Nephron progenitor cell (in vitro differentiated cells): ENCODE measurements at regions not wholly inside any gene's neighbourhood (a gene's known extent, or its start where the extent isn't known, plus 50 kb on each side); places are given as distances from the start of the nearest gene placed in this dataset.
A peak's percentile ranks its signal among the peaks of the same experiment; 100 is the strongest.

Experiments used
- DNase-seq: peaks from one replicate; pipeline ENCODE4 v3.0.0; 2021
- H3K27ac Mint-ChIP-seq: 2 replicates; pipeline ENCODE4 v1.8.0; 2021; ENCODE audit warnings: mild to moderate bottlenecking, moderate library complexity, mixed read lengths
- H3K27me3 Mint-ChIP-seq: 2 replicates; pipeline ENCODE4 v1.8.0; 2021; ENCODE audit warnings: mild to moderate bottlenecking, low read depth, mixed read lengths; ENCODE audit not compliant: poor library complexity
- H3K36me3 Mint-ChIP-seq: 2 replicates; pipeline ENCODE4 v1.8.0; 2021; ENCODE audit warnings: low read depth, mixed read lengths
- H3K4me1 Mint-ChIP-seq: 2 replicates; pipeline ENCODE4 v1.8.0; 2021; ENCODE audit warnings: mixed read lengths
- H3K4me3 Mint-ChIP-seq: 2 replicates; pipeline ENCODE4 v1.8.0; 2021; ENCODE audit warnings: mild to moderate bottlenecking, moderate library complexity, mixed read lengths
- H3K9me3 Mint-ChIP-seq: 2 replicates; pipeline ENCODE4 v1.8.0; 2021; ENCODE audit warnings: mild to moderate bottlenecking, moderate library complexity, mixed read lengths
- TF ChIP-seq, protein P1 (sequence below): fragments of 200-600 bp; sonication (generic); IDR thresholded peaks from 2 replicates; pipeline ENCODE4 v1.5.0; 2021; ENCODE audit warnings: antibody characterized with exemption

DNA sequence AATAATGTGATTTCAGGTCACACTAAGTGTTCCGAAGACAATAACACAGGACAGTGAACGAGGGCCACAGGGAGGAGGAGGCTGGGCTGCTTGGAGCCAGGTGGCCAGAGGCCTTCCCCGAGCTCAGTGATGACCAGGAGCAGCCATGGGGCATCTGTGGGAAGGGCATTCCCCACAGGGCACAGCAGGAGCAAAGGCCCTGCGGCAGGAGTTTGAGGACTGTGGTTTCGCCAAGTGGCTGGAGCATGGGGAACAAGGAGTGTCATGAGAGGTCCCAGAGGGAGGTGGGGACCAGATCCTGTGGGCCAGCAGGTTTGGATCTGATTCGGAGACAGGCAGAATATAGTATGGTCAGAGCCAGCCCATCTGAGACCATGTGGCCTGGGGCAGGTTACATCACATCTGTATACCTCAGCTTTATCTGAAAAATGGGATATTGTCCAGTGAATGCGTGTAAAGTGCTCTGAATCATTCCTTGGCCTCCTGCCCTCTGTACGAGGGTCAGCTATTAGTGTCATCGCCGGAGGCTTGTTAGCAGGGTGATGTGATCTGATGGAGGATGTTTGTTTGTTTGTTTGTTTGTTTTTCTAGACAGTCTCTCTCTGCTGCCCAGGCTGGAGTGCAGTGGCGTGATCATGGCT lies 176.8 kb downstream of the KATNIP start:
- Mint-ChIP-seq H3K9me3 (no peaks in the 10 kb centered on the region), H3K4me1 (peaks cover 31% of the 10 kb centered on the region), H3K4me3 (no peak overlapping the region), H3K36me3 (peaks cover 62% of the 10 kb centered on the region), H3K27me3 (peaks cover 4% of the 10 kb centered on the region), H3K27ac (no peak overlapping the region)
- TF ChIP-seq, protein P1, sequence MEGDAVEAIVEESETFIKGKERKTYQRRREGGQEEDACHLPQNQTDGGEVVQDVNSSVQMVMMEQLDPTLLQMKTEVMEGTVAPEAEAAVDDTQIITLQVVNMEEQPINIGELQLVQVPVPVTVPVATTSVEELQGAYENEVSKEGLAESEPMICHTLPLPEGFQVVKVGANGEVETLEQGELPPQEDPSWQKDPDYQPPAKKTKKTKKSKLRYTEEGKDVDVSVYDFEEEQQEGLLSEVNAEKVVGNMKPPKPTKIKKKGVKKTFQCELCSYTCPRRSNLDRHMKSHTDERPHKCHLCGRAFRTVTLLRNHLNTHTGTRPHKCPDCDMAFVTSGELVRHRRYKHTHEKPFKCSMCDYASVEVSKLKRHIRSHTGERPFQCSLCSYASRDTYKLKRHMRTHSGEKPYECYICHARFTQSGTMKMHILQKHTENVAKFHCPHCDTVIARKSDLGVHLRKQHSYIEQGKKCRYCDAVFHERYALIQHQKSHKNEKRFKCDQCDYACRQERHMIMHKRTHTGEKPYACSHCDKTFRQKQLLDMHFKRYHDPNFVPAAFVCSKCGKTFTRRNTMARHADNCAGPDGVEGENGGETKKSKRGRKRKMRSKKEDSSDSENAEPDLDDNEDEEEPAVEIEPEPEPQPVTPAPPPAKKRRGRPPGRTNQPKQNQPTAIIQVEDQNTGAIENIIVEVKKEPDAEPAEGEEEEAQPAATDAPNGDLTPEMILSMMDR, result no peak
- DNase-seq, result no peak

GRCh38 chr16:27727941-27728340 lies 178.0 kb downstream of the KATNIP start:
- no peak for DNase-seq
- Mint-ChIP-seq H3K27ac (no peak overlapping the region), H3K4me1 (peaks cover 31% of the 10 kb centered on the region), H3K9me3 (no peaks in the 10 kb centered on the region), H3K36me3 (peaks cover 51% of the 10 kb centered on the region), H3K4me3 (no peak overlapping the region), H3K27me3 (peaks cover 4% of the 10 kb centered on the region)
- TF ChIP-seq, protein P1, result no peak

DNA sequence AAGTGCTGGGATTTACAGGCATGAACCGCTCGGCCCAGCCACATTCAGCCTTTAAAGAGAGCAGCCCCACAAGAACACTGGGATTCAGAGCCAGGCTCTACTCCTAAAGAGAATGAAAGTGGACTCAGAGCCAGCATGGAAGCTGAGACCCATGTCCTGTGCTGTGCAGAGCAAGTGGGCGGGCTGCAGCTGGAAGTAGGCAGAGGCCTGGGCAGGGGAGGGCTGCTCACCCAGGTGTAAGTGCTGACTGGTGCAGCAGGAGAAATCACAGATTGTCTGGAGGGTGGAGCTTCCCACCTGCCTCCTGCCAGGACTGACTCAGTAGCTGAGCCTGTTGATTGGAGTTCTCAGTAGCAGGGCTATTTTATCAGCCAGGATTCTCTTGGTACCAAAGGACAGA lies 178.7 kb downstream of the KATNIP start:
- no peaks in the 10 kb centered on the region for H3K9me3 Mint-ChIP-seq
- H3K4me3 Mint-ChIP-seq, result no peak overlapping the region
- no peak for DNase-seq
- H3K36me3 Mint-ChIP-seq, result peaks cover 51% of the 10 kb centered on the region
- H3K27ac Mint-ChIP-seq, result no peak overlapping the region
- H3K4me1 Mint-ChIP-seq, result peaks cover 32% of the 10 kb centered on the region
- peaks cover 4% of the 10 kb centered on the region for H3K27me3 Mint-ChIP-seq
- TF ChIP-seq, protein P1, result no peak

DNA sequence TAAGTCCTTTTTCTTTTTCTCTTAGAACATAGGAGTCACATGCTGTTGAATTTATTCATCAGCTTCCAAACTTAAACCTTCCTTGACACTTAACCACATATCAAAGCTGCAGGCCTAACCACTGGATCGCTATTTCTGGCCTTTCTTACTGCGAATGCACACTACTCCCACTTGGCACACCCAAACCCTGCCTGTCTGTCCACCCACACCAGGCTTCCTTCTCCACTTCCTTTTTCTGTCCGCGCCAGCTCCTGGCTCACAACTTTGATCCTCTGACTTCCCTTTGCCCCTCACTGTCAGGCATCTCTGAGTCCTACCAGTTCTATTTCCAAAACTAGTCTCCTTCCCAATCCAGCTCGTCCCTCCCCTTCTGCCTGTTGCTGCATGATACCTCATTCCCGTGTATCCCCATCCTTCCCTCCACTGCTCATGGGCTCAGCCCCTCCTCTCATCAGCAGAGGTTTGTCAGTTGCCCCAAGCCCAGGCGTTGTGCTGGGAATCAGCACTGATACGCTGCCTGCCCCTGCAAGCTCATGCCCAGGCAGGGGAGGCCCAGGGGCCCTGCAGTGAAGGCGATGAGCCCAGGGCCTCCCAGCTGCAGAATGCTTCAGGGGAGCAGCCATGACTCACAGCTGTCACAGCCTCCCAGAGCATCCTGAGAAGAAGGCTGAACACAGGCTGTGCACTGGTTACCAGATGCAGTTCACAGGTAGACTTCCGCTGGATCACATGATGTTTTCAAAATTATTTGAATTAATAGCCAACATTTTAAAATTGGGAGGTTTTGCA lies 179.8 kb downstream of the KATNIP start:
- Mint-ChIP-seq H3K9me3 (no peaks in the 10 kb centered on the region), H3K27ac (no peak overlapping the region), H3K36me3 (peaks cover 46% of the 10 kb centered on the region), H3K4me1 (peaks cover 32% of the 10 kb centered on the region), H3K27me3 (peaks cover 4% of the 10 kb centered on the region), H3K4me3 (peak overlapping the region; percentile 2)
- TF ChIP-seq, protein P1, result no peak
- DNase-seq, result no peak

- peaks cover 35% of the 10 kb centered on the region for H3K36me3 Mint-ChIP-seq
- peak overlapping the region; percentile 93 for H3K27ac Mint-ChIP-seq
- no peaks in the 10 kb centered on the region for H3K9me3 Mint-ChIP-seq
- peaks cover 40% of the 10 kb centered on the region for H3K4me1 Mint-ChIP-seq
- DNase-seq, result no peak
- peaks cover 4% of the 10 kb centered on the region for H3K27me3 Mint-ChIP-seq
- TF ChIP-seq, protein P1, result no peak
- peak overlapping the region; percentile 41 for H3K4me3 Mint-ChIP-seq
These were observed 180.8 kb downstream of the KATNIP start for GRCh38 chr16:27730661-27731210.
